ENCODE measurements at regions not wholly inside any gene's neighbourhood (a gene's known extent, or its start where the extent isn't known, plus 50 kb on each side); places are given as distances from the start of the nearest gene placed in this dataset.

DNA sequence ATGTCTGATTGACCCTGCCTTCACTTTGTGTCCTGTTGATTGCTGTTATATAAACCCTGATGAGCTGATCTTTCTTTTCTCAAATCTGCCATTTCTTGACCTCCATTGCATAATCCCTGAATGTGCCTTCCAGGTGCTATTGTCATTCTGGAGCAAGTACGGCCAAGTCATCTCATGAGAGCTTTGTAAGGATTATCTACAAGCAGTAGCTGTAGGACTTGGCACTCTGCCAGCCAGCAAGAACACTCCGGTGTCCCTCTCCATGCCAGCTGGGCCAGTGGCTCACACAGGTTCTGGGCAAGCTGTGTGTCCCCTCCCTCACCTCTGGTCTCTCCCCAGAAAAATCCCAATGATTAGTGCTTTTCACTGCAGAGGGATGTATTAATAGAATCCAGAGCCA, 348.1 kb downstream of the FOXO1 start:
- TF ChIP-seq, protein P1, sequence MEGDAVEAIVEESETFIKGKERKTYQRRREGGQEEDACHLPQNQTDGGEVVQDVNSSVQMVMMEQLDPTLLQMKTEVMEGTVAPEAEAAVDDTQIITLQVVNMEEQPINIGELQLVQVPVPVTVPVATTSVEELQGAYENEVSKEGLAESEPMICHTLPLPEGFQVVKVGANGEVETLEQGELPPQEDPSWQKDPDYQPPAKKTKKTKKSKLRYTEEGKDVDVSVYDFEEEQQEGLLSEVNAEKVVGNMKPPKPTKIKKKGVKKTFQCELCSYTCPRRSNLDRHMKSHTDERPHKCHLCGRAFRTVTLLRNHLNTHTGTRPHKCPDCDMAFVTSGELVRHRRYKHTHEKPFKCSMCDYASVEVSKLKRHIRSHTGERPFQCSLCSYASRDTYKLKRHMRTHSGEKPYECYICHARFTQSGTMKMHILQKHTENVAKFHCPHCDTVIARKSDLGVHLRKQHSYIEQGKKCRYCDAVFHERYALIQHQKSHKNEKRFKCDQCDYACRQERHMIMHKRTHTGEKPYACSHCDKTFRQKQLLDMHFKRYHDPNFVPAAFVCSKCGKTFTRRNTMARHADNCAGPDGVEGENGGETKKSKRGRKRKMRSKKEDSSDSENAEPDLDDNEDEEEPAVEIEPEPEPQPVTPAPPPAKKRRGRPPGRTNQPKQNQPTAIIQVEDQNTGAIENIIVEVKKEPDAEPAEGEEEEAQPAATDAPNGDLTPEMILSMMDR (conservative IDR thresholded peaks at IDR 0.05 in 1 of 2, IDR thresholded peaks at IDR 0.05 in 1 of 2; ENCODE audit: low read depth in 1 of 2, low read length in 2 of 2) = no peak
- TF ChIP-seq EZH2 (IDR thresholded peaks at IDR 0.05; ENCODE audit: low read length, missing control alignments) = no peak

Data from fibroblast of lung (primary cell).